OCI-LY1 (cell line): ENCODE measurements at regions not wholly inside any gene's neighbourhood (a gene's known extent, or its start where the extent isn't known, plus 50 kb on each side); places are given as distances from the start of the nearest gene placed in this dataset.

Experiments used
- EZH2 ChIP-seq: fragments of 200-600 bp; sonication (generic), shearing (Covaris generic); IDR thresholded peaks from 2 replicates; pipeline ENCODE4 v1.8.0; 2017; ENCODE audit warnings: borderline replicate concordance, mixed run types, mild to moderate bottlenecking, antibody characterized with exemption, low read length, moderate library complexity, mixed read lengths
- TF ChIP-seq, protein P1 (sequence below): fragments of 200-600 bp; sonication (generic), shearing (Covaris generic); IDR thresholded peaks from 2 replicates; pipeline ENCODE4 v1.5.1; 2017; ENCODE audit warnings: mild to moderate bottlenecking, antibody characterized with exemption, low read length, moderate library complexity, mixed read lengths

- TF ChIP-seq, protein P1, sequence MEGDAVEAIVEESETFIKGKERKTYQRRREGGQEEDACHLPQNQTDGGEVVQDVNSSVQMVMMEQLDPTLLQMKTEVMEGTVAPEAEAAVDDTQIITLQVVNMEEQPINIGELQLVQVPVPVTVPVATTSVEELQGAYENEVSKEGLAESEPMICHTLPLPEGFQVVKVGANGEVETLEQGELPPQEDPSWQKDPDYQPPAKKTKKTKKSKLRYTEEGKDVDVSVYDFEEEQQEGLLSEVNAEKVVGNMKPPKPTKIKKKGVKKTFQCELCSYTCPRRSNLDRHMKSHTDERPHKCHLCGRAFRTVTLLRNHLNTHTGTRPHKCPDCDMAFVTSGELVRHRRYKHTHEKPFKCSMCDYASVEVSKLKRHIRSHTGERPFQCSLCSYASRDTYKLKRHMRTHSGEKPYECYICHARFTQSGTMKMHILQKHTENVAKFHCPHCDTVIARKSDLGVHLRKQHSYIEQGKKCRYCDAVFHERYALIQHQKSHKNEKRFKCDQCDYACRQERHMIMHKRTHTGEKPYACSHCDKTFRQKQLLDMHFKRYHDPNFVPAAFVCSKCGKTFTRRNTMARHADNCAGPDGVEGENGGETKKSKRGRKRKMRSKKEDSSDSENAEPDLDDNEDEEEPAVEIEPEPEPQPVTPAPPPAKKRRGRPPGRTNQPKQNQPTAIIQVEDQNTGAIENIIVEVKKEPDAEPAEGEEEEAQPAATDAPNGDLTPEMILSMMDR = no peak
- no peak for TF ChIP-seq EZH2
These were observed 215.6 kb upstream of the ATP2B1 start for GRCh38 chr12:89924191-89924590.
